Loucy (cell line): ENCODE measurements at regions not wholly inside any gene's neighbourhood (a gene's known extent, or its start where the extent isn't known, plus 50 kb on each side); places are given as distances from the start of the nearest gene placed in this dataset.

Source experiments
- CTCF ChIP-seq: fragments of 200-600 bp; sonication (generic); conservative IDR thresholded peaks from 2 replicates; pipeline ENCODE4 v1.5.1; 2014; ENCODE audit warnings: mild to moderate bottlenecking, antibody characterized with exemption, low read length
- EZH2phosphoT487 ChIP-seq: fragments of 200-600 bp; IDR thresholded peaks from 2 replicates; pipeline ENCODE4 v1.6.1; 2018; ENCODE audit warnings: antibody characterized with exemption, mild to moderate bottlenecking, moderate library complexity, borderline replicate concordance

- TF ChIP-seq CTCF = no peak
- TF ChIP-seq EZH2phosphoT487 = no peak
Measured at GRCh38 chr4:187413564-187414358, 581.8 kb upstream of the ZFP42 start.
